Stimulated activated CD8-positive, alpha-beta memory T cell treated with anti-CD3 and anti-CD28 coated beads, Interleukin-15, amount 100 ng/mL, for 4 hours (primary cell): ENCODE measurements at regions not wholly inside any gene's neighbourhood (a gene's known extent, or its start where the extent isn't known, plus 50 kb on each side); places are given as distances from the start of the nearest gene placed in this dataset.

Source experiments
- DNase-seq, 2 donors: peaks; one replicate each; pipeline ENCODE4 v3.0.0-alpha.2; 2020; ENCODE audit warnings: low read depth in 2 of 2

DNA sequence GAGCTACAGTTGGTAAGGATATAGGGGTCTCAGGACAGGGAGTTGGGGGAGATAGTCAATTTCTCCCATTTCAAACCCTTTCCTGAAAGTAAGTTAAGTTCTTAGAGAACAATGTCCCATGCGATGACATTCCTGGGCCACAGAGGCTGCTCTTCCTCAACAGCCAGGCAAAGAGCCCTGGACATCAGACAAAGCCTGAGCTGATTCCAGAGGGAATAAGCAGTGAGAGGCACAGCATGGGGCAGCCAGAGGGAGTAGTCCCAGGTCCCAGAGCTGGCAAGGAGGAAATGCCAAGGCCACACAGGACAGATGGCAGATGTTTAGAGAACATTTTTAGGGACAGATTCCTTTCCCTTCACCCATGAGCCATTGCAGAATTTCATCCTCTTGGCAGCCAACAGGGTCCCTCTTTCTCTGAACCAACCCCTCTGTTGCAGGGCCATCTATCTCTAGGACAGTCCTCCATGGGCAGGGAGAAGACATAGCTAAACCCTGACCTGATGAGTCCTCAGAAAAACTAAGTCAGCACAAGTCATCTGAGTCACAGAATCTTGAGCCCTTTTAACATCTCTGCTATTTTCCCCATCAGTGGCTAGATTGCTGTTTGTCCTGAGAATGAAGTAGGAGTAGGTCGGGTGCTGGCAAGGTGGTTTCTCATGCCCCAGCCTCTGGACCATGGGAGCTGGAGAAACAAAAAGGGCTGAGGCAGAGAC lies 60.3 kb upstream of the CALM2 start:
- DNase-seq = no peak

- DNase-seq = no peak
Measured at GRCh38 chr2:47235132-47235531, 58.8 kb upstream of the CALM2 start.

GRCh38 chr2:47234456-47234855 lies 58.1 kb upstream of the CALM2 start:
- DNase-seq = no peak

GRCh38 chr2:47232738-47233415 lies 56.6 kb upstream of the CALM2 start:
- DNase-seq = no peak

- no peak for DNase-seq
Measured at GRCh38 chr2:47230418-47230817, 54.1 kb upstream of the CALM2 start.

GRCh38 chr2:47227532-47228279 lies 51.4 kb upstream of the CALM2 start:
- DNase-seq = no peak

DNA sequence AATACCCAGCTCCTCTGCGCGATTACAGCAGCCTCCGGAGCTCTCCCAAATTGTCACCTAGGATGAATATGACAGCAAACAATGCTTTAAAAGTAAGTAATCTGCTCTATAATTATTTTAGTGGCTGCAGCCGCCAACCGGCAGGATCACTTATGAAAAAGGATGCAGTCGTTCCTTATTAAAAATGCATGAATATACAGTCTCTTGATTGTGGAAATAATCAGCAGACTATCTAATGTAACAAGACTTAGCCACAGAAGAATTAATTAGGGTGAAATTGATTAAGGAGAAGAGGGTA lies 50.6 kb upstream of the CALM2 start:
- DNase-seq = no peak

DNA sequence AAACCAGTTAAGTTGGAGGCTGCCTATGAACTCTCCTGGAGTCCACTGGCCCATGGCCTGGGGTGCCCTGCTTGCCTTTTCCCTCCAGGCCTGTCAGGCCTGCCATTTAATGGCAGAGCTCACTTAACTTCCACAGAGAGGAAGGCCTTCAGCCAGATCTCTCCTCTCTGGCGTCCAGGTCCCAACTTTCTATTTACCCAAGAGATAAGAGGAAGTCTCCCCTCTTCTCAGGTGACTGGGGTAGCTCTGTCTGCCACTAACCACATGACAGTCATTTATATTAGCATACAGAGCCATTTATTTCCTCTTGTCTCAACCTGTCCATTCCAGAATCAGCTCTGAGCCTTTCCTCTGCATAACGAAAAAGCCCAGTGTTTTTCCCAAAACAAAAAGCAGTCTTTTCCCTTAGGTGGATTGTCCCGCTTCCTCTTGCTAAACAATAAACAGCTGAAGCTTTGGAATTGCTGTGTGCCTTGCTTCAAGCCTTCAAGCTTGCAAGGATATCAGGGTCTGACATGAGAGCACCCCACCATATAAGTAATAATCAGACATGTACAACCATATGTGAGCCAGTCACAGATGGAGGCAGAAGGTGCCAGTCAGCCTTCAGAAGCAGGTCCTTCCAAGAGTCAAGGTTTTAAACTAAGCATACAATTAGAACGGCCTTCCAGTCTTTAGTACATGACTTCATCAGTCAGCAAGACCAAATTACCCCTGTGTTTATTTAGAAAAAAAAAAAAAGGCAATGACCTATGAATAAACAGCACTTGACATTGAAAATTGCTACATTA lies 50.0 kb upstream of the CALM2 start:
- DNase-seq = no peak
